ENCODE measurements at regions not wholly inside any gene's neighbourhood (a gene's known extent, or its start where the extent isn't known, plus 50 kb on each side); places are given as distances from the start of the nearest gene placed in this dataset.

DNA sequence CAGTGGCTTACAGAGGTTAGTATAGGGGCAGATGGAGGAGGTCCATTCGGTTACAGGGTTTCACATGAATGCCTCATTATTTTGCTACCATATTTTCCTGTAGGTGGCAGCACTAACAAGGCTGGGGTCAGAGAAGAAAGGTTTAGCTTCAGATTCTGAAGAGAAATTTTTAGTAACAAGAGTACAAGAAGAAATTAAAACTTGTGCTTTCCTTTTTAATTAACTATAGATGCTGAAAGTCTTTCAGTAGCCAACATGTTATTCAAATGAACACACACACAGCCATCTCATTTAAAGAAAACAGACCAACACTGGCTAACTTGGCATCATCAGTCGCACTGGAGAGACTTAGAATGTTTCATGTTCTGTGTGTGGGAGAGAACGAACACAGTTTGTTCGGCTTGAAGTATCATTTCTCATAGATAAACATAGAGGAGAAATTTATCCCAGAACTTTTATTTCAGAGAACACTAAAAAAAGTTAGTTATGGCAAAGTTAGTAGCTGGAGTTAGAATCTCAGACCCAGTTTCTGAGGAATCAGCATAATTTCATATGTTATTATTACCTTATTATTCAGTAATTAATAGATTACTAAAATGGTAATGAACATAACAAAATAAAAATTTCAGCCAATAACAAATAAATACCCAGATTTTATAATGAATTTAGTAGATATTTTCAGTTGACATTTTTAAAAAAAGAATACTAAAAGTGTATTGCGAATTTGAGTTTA, 314.0 kb upstream of the RSPO3 start:
- H3K36me3 ChIP-seq (ENCODE audit: insufficient read depth), result no peaks in the 10 kb centered on the region
- no peak overlapping the region for H2AFZ ChIP-seq
- no peaks in the 10 kb centered on the region for H3K9me2 ChIP-seq (ENCODE audit: insufficient read depth)
- H3K36me3 Mint-ChIP-seq (ENCODE audit: low read depth), result no peaks in the 10 kb centered on the region
- H3K4me3 Mint-ChIP-seq, result no peak overlapping the region
- DNase-seq (ENCODE audit: low spot score) (peak; percentile 74), ATAC-seq (peak; percentile 90)
- H3K4me2 ChIP-seq, result no peak overlapping the region
- H3K27me3 ChIP-seq (ENCODE audit: insufficient read depth), result no peaks in the 10 kb centered on the region
- H4K20me1 ChIP-seq (replicated peaks; ENCODE audit: insufficient read depth), result no peaks in the 10 kb centered on the region
- no peak overlapping the region for H3K27ac ChIP-seq (ENCODE audit: low read depth)
- H3K4me1 Mint-ChIP-seq, result no peaks in the 10 kb centered on the region; the same call in 2 of the 3 replicates
- TF ChIP-seq, protein P1, sequence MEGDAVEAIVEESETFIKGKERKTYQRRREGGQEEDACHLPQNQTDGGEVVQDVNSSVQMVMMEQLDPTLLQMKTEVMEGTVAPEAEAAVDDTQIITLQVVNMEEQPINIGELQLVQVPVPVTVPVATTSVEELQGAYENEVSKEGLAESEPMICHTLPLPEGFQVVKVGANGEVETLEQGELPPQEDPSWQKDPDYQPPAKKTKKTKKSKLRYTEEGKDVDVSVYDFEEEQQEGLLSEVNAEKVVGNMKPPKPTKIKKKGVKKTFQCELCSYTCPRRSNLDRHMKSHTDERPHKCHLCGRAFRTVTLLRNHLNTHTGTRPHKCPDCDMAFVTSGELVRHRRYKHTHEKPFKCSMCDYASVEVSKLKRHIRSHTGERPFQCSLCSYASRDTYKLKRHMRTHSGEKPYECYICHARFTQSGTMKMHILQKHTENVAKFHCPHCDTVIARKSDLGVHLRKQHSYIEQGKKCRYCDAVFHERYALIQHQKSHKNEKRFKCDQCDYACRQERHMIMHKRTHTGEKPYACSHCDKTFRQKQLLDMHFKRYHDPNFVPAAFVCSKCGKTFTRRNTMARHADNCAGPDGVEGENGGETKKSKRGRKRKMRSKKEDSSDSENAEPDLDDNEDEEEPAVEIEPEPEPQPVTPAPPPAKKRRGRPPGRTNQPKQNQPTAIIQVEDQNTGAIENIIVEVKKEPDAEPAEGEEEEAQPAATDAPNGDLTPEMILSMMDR (conservative IDR thresholded peaks at IDR 0.05; ENCODE audit: low read depth in 2 of 2), result peak; percentile 78 to 81
- TF ChIP-seq REST (IDR thresholded peaks at IDR 0.05; ENCODE audit: unreplicated experiment), result no peak
- H3F3A ChIP-seq (replicated peaks; ENCODE audit: low read depth), result no peaks in the 10 kb centered on the region
- H3K4me3 ChIP-seq, result no peak overlapping the region
- no peaks in the 10 kb centered on the region for H3K79me2 ChIP-seq (replicated peaks; ENCODE audit: insufficient read depth)
- H3K4me1 ChIP-seq (ENCODE audit: insufficient read depth), result no peaks in the 10 kb centered on the region
- no peaks in the 10 kb centered on the region for H3K9me3 Mint-ChIP-seq
- H3K27ac Mint-ChIP-seq, result no peak overlapping the region
- H3K27me3 Mint-ChIP-seq (ENCODE audit: insufficient read depth, low read depth, poor library complexity), result no peaks in the 10 kb centered on the region

DNA sequence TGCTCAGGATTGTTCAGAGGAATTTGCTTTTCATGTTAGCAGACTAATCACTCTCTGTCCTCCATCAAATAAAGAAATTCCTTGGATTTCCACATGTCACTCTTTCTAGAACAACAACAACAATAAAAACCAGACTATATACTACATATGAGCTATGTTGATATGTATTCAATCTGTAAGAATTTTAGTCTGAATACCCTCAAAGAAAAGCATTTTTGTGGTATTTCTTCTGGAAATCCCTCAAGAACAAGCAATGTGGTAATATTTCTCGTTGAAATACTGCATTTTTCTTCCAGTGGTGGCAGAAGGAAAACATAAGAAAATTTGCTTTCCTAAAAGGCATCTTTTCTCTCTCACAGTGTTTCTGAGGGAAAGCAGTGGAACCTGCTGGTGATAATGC, 312.6 kb upstream of the RSPO3 start:
- Mint-ChIP-seq H3K27ac (no peak overlapping the region), H3K27me3 (ENCODE audit: insufficient read depth, low read depth, poor library complexity) (no peaks in the 10 kb centered on the region), H3K9me3 (no peaks in the 10 kb centered on the region), H3K36me3 (ENCODE audit: low read depth) (no peaks in the 10 kb centered on the region), H3K4me1 (no peaks in the 10 kb centered on the region; the same call in 2 of the 3 replicates), H3K4me3 (no peak overlapping the region)
- ATAC-seq, result no peak
- Histone ChIP-seq H3F3A (replicated peaks; ENCODE audit: low read depth) (no peaks in the 10 kb centered on the region), H4K20me1 (replicated peaks; ENCODE audit: insufficient read depth) (no peaks in the 10 kb centered on the region), H3K27ac (ENCODE audit: low read depth) (no peak overlapping the region), H2AFZ (no peak overlapping the region), H3K79me2 (replicated peaks; ENCODE audit: insufficient read depth) (no peaks in the 10 kb centered on the region), H3K4me1 (ENCODE audit: insufficient read depth) (no peaks in the 10 kb centered on the region), H3K9me2 (ENCODE audit: insufficient read depth) (no peaks in the 10 kb centered on the region), H3K36me3 (ENCODE audit: insufficient read depth) (no peaks in the 10 kb centered on the region), H3K4me3 (no peak overlapping the region), H3K27me3 (ENCODE audit: insufficient read depth) (no peaks in the 10 kb centered on the region), H3K4me2 (no peak overlapping the region)
- DNase-seq (ENCODE audit: low spot score), result no peak
- TF ChIP-seq, protein P1 (conservative IDR thresholded peaks at IDR 0.05; ENCODE audit: low read depth in 2 of 2), result no peak
- TF ChIP-seq, protein P2, sequence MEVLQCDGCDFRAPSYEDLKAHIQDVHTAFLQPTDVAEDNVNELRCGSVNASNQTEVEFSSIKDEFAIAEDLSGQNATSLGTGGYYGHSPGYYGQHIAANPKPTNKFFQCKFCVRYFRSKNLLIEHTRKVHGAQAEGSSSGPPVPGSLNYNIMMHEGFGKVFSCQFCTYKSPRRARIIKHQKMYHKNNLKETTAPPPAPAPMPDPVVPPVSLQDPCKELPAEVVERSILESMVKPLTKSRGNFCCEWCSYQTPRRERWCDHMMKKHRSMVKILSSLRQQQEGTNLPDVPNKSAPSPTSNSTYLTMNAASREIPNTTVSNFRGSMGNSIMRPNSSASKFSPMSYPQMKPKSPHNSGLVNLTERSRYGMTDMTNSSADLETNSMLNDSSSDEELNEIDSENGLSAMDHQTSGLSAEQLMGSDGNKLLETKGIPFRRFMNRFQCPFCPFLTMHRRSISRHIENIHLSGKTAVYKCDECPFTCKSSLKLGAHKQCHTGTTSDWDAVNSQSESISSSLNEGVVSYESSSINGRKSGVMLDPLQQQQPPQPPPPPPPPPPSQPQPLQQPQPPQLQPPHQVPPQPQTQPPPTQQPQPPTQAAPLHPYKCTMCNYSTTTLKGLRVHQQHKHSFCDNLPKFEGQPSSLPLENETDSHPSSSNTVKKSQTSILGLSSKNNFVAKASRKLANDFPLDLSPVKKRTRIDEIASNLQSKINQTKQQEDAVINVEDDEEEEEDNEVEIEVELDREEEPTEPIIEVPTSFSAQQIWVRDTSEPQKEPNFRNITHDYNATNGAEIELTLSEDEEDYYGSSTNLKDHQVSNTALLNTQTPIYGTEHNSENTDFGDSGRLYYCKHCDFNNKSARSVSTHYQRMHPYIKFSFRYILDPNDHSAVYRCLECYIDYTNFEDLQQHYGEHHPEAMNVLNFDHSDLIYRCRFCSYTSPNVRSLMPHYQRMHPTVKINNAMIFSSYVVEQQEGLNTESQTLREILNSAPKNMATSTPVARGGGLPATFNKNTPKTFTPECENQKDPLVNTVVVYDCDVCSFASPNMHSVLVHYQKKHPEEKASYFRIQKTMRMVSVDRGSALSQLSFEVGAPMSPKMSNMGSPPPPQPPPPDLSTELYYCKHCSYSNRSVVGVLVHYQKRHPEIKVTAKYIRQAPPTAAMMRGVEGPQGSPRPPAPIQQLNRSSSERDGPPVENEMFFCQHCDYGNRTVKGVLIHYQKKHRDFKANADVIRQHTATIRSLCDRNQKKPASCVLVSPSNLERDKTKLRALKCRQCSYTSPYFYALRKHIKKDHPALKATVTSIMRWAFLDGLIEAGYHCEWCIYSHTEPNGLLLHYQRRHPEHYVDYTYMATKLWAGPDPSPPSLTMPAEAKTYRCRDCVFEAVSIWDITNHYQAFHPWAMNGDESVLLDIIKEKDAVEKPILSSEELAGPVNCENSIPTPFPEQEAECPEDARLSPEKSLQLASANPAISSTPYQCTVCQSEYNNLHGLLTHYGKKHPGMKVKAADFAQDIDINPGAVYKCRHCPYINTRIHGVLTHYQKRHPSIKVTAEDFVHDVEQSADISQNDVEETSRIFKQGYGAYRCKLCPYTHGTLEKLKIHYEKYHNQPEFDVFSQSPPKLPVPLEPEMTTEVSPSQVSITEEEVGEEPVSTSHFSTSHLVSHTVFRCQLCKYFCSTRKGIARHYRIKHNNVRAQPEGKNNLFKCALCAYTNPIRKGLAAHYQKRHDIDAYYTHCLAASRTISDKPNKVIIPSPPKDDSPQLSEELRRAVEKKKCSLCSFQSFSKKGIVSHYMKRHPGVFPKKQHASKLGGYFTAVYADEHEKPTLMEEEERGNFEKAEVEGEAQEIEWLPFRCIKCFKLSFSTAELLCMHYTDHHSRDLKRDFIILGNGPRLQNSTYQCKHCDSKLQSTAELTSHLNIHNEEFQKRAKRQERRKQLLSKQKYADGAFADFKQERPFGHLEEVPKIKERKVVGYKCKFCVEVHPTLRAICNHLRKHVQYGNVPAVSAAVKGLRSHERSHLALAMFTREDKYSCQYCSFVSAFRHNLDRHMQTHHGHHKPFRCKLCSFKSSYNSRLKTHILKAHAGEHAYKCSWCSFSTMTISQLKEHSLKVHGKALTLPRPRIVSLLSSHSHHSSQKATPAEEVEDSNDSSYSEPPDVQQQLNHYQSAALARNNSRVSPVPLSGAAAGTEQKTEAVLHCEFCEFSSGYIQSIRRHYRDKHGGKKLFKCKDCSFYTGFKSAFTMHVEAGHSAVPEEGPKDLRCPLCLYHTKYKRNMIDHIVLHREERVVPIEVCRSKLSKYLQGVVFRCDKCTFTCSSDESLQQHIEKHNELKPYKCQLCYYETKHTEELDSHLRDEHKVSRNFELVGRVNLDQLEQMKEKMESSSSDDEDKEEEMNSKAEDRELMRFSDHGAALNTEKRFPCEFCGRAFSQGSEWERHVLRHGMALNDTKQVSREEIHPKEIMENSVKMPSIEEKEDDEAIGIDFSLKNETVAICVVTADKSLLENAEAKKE (CRISPR knock-in tag; IDR thresholded peaks at IDR 0.05), result no peak
- TF ChIP-seq STAT1 (IDR thresholded peaks at IDR 0.05; ENCODE audit: unreplicated experiment) (no peak), ZNF331 (CRISPR knock-in tag; IDR thresholded peaks at IDR 0.05; ENCODE audit: low read depth) (no peak), CREB1 (CRISPR knock-in tag; IDR thresholded peaks at IDR 0.05; ENCODE audit: low read depth) (no peak)
